Kidney (tissue), 13 donors: ENCODE measurements at regions not wholly inside any gene's neighbourhood (a gene's known extent, or its start where the extent isn't known, plus 50 kb on each side); places are given as distances from the start of the nearest gene placed in this dataset.

Source experiments
- DNase-seq, 5 donors: peaks; one replicate each; pipeline ENCODE4 v3.0.0-alpha.2; 2013 to 2020
- FAIRE-seq: peaks from 2 replicates; lab custom pipeline; 2012; peaks lifted over from hg19 to GRCh38; lab: Jason Lieb, UNC
- H3K27ac ChIP-seq, 2 donors: one replicate each; pipeline ENCODE4 v1.7.0; 2013; ENCODE audit warnings: low read depth in 2 of 2, low read length in 2 of 2, inconsistent platforms in 1 of 2
- H3K27me3 ChIP-seq: one replicate; pipeline ENCODE4 v1.7.1; 2013; ENCODE audit warnings: low read length, inconsistent platforms; ENCODE audit not compliant: control insufficient read depth, insufficient read depth
- H3K36me3 ChIP-seq, 3 donors: one replicate each; pipeline versions ENCODE4 v1.7.0 to v1.7.1; 2013; ENCODE audit warnings: low read length in 3 of 3, control low read depth in 1 of 3, inconsistent platforms in 1 of 3; ENCODE audit not compliant: insufficient read depth in 3 of 3, control insufficient read depth in 2 of 3
- H3K4me1 ChIP-seq, 3 donors: one replicate each; pipeline versions ENCODE4 v1.7.0 to v1.7.1; 2013; ENCODE audit warnings: low read length in 3 of 3, inconsistent platforms in 1 of 3, low read depth in 1 of 3; ENCODE audit not compliant: control insufficient read depth in 2 of 3, insufficient read depth in 2 of 3
- H3K4me3 ChIP-seq, 3 donors: one replicate each; pipeline versions ENCODE4 v1.7.0 to v1.8.1; 2013; ENCODE audit warnings: low read length in 3 of 3, control low read depth in 1 of 3, inconsistent platforms in 1 of 3
- H3K9ac ChIP-seq, 3 donors: one replicate each; pipeline versions ENCODE4 v1.7.0 to v1.7.1; 2013; ENCODE audit warnings: low read length in 3 of 3, control low read depth in 1 of 3, inconsistent platforms in 1 of 3
- H3K9me3 ChIP-seq, 3 donors: one replicate each; pipeline versions ENCODE4 v1.7.0 to v1.7.1; 2013; ENCODE audit warnings: low read length in 3 of 3, control low read depth in 1 of 3, inconsistent platforms in 1 of 3; ENCODE audit not compliant: control insufficient read depth in 2 of 3, insufficient read depth in 1 of 3
- CTCF ChIP-seq: IDR thresholded peaks from 3 replicates; pipeline ENCODE4 v1.5.1; 2012; ENCODE audit warnings: mild to moderate bottlenecking, moderate library complexity, borderline replicate concordance; ENCODE audit not compliant: insufficient read depth; ENCODE audit errors: extremely low read depth
- intact Hi-C: fragments of 100-400 bp; cut with DNase I; formaldehyde crosslinking; loops from one replicate; pipeline ENCODE4 v1.11.1; 2022
- donor health status: control.
- donor health status: control.
- donor health status: control.
- donor health status: control.
- donor health status: control.
- donor health status: DM: yes; HTN: yes; CAD: no.
- donor health status: Normal renal cell carcinoma (clear cell type).

DNA sequence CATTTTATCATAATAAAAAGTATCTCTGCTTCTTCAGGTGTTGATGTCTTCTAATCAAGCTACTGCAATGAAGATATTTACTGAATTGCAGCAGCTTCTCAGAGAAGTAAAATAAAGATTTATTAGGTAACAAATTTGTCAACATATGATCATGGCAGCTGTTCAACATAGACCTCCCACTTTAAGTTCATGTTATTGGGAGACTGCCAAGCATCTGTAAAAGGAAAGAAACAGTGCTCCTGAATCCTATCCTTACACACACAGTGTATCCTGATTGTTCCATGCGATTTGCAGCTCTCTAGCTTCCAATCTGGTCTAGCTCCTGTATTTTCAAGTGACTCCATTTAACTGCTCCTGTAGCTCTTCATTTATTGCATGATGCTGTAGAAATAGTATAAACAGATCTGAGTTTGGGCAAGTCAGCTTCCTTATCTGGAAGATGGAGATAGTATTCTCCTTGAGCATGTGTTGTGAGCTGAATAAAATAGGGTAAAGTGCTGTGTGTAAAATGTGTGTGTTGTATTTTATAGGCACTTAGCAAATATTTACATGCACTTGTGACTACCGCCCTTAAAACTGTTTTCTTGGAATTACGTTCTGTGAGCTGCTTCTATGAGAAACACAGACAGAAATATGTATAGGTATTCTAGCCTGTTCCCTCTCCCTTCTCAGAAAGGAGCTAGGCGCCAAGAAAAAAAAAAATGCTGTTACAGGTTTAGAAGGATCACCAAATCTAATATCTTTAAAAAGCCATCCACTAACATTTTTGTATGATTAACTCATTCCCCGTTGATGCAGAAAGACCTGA, 290.6 kb downstream of the JRKL start:
- Histone ChIP-seq H3K27me3 (no peaks in the 10 kb centered on the region), H3K9me3 (no peaks in the 10 kb centered on the region), H3K4me1 (no peaks in the 10 kb centered on the region), H3K27ac (no peak overlapping the region), H3K4me3 (no peak overlapping the region), H3K9ac (no peak overlapping the region), H3K36me3 (no peaks in the 10 kb centered on the region)
- DNase-seq (peak in 2 of 5 donors; percentile 11 to 37), FAIRE-seq (no peak)
- intact Hi-C loops, result no loop called here
- no peak for TF ChIP-seq CTCF

DNA sequence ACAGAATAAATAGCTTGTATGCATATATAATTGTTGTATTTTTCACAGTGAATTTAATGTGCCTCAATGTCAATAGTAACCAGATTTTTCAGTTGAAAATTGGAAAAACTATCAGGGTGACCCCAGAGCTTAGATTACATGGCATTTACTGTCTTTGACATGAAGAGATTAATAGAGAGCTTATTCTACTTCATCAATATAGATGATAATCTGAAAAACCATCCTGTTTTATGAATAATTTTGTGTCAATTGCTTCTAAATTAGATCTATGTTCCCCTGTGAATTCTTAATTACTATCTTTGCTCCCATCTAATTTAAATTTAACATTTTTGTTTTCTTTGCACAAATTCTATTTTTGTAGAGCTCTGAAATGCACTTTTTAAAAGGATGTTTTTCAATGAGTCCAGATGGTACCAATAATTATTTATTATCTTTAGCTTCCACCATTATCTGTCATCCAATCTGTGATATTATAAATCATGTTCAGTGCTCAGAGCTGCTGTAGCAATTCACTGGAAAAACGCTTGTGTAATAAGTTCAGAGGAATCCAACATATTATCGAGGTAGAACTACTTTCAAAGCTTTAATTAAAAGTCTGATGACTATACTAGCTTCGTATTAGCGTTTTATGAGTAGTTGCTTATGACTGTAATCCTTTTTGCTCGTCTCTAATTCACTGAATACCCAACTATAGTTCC, 291.4 kb downstream of the JRKL start:
- Histone ChIP-seq H3K9ac (no peak overlapping the region), H3K27ac (no peak overlapping the region), H3K4me3 (no peak overlapping the region), H3K9me3 (no peaks in the 10 kb centered on the region), H3K36me3 (no peaks in the 10 kb centered on the region), H3K4me1 (no peaks in the 10 kb centered on the region), H3K27me3 (no peaks in the 10 kb centered on the region)
- TF ChIP-seq CTCF, result no peak
- FAIRE-seq, result no peak
- intact Hi-C loops, result no loop called here
- DNase-seq, result no peak

- FAIRE-seq (no peak), DNase-seq (no peak)
- H3K27ac ChIP-seq, result no peak overlapping the region
- H3K27me3 ChIP-seq, result no peaks in the 10 kb centered on the region
- no peaks in the 10 kb centered on the region for H3K36me3 ChIP-seq
- TF ChIP-seq CTCF, result no peak
- no peak overlapping the region for H3K4me3 ChIP-seq
- H3K9me3 ChIP-seq, result no peaks in the 10 kb centered on the region
- no peaks in the 10 kb centered on the region for H3K4me1 ChIP-seq
- intact Hi-C loops, result no loop called here
- H3K9ac ChIP-seq, result no peak overlapping the region
Measured at GRCh38 chr11:96694338-96694737, 304.5 kb downstream of the JRKL start.
